HepG2 (cell line): ENCODE measurements at regions not wholly inside any gene's neighbourhood (a gene's known extent, or its start where the extent isn't known, plus 50 kb on each side); places are given as distances from the start of the nearest gene placed in this dataset.

ENCODE experiments used
- ATAC-seq: fragments of 200-7000 bp; cut with Tn5 transposase; 3 replicates; pipeline ENCODE4 v1.9.1; 2020; ENCODE audit warnings: mild to moderate bottlenecking, moderate library complexity
- BruUV-seq: library from RNA; stranded (reverse); fragments of 400-500 nt; replicated peaks from 2 replicates; lab custom pipeline; 2021; lab: Mats Ljungman, UMichigan
- CTCF ChIA-PET: fragments of 300-600 bp; formaldehyde crosslinking; extraction: SDS; loops from one replicate; lab custom pipeline; 2021; ENCODE audit warnings: low total read pairs, inconsistent platforms, low intra/inter-chr PET ratio; lab: Yijun Ruan, JAX
- POLR2A ChIA-PET: fragments of 350-600 bp; sonication (Branson Sonifier 250); formaldehyde crosslinking; loops from one replicate; lab custom pipeline; 2020; ENCODE audit warnings: antibody characterized with exemption, inconsistent platforms; lab: Yijun Ruan, JAX
- DNase-seq: peaks from one replicate; pipeline ENCODE4 v3.0.0-alpha.2; 2015; ENCODE audit warnings: low spot score
- FAIRE-seq: peaks from 3 replicates; lab custom pipeline; 2011; peaks lifted over from hg19 to GRCh38; lab: Jason Lieb, UNC
- H2AFZ ChIP-seq: one replicate; pipeline ENCODE4 v1.6.1; 2011; ENCODE audit warnings: low read length, inconsistent platforms
- H3K27ac ChIP-seq: fragments of 300-600 bp; 3 replicates; pipeline ENCODE4 v1.8.0; 2011; ENCODE audit warnings: mixed run types, mild to moderate bottlenecking, mixed read lengths, low read length, inconsistent platforms; ENCODE audit not compliant: insufficient read depth; ENCODE audit errors: extremely low read length
- H3K27me3 ChIP-seq, 2 experiments: fragments of 200-600 bp in 1 of 2; 2 replicates in 1 of 2; 3 replicates in 1 of 2; pipeline versions ENCODE4 v1.6.0 to v1.8.0; 2011; ENCODE audit warnings: low read length in 2 of 2, mild to moderate bottlenecking in 2 of 2, moderate library complexity in 2 of 2, inconsistent platforms in 1 of 2; ENCODE audit not compliant: insufficient read depth in 2 of 2, control insufficient read depth in 1 of 2
- H3K36me3 ChIP-seq, 2 experiments: fragments of 200-600 bp in 1 of 2; replicated peaks in 1 of 2; 2 replicates in 1 of 2; 3 replicates in 1 of 2; pipeline versions ENCODE4 v1.5.1 to v1.8.0; 2011; ENCODE audit warnings: low read length in 2 of 2, inconsistent platforms in 1 of 2; ENCODE audit not compliant: insufficient read depth in 2 of 2, control insufficient read depth in 1 of 2
- H3K4me1 ChIP-seq: 2 replicates; pipeline ENCODE4 v1.5.1; 2012; ENCODE audit warnings: low read length, inconsistent platforms; ENCODE audit not compliant: insufficient read depth
- H3K4me2 ChIP-seq: 2 replicates; pipeline ENCODE4 v1.6.0; 2011; ENCODE audit warnings: low read depth, low read length, inconsistent platforms
- H3K4me3 ChIP-seq, 3 experiments: fragments of 200-600 bp in 1 of 3; sonication (generic), shearing (Covaris generic) in 1 of 3; replicated peaks in 1 of 3; 2 replicates each; pipeline ENCODE4 v1.5.1; 2011 to 2016; ENCODE audit warnings: low read length in 3 of 3, inconsistent platforms in 2 of 3, low read depth in 2 of 3, mild to moderate bottlenecking in 2 of 3, control low read depth in 1 of 3, mixed read lengths in 1 of 3; ENCODE audit not compliant: insufficient read depth in 1 of 3
- H3K79me2 ChIP-seq: one replicate; pipeline ENCODE4 v1.6.1; 2011; ENCODE audit warnings: low read length, inconsistent platforms; ENCODE audit not compliant: insufficient read depth
- H3K9ac ChIP-seq: 2 replicates; pipeline ENCODE4 v1.6.0; 2011; ENCODE audit warnings: mild to moderate bottlenecking, low read depth, low read length, inconsistent platforms; ENCODE audit not compliant: insufficient read depth
- H3K9me3 ChIP-seq: 2 replicates; pipeline ENCODE4 v1.5.1; 2012; ENCODE audit warnings: mild to moderate bottlenecking, low read length
- H4K20me1 ChIP-seq: 2 replicates; pipeline ENCODE4 v1.6.0; 2011; ENCODE audit warnings: inconsistent platforms, mild to moderate bottlenecking, low read length, moderate library complexity; ENCODE audit not compliant: insufficient read depth
- CBX2 ChIP-seq, 2 experiments: fragments of 200-600 bp in 1 of 2; sonication (generic); formaldehyde crosslinking in 1 of 2; IDR thresholded peaks; 2 replicates each; pipeline versions ENCODE4 v1.7.0 to v1.8.1; 2018 to 2022; ENCODE audit warnings: low read depth in 2 of 2, low read length in 1 of 2, mild to moderate bottlenecking in 1 of 2, missing genetic modification reagents in 1 of 2
- DMTF1 ChIP-seq: sonication (generic); formaldehyde crosslinking; IDR thresholded peaks from 2 replicates; pipeline ENCODE4 v1.4.0; 2020; ENCODE audit warnings: mild to moderate bottlenecking, missing genetic modification reagents
- KDM5A ChIP-seq: fragments of 200-600 bp; sonication (generic); IDR thresholded peaks from 2 replicates; pipeline ENCODE4 v1.7.0; 2018; ENCODE audit warnings: antibody characterized with exemption, mild to moderate bottlenecking, low read length, borderline replicate concordance
- NFKB2 ChIP-seq: sonication (generic); formaldehyde crosslinking; IDR thresholded peaks from 2 replicates; pipeline ENCODE4 v1.4.0; 2020; ENCODE audit warnings: missing genetic modification reagents, borderline replicate concordance
- NONO ChIP-seq, 2 experiments: fragments of 450-650 bp in 1 of 2; sonication (generic) in 1 of 2; formaldehyde crosslinking in 1 of 2; IDR thresholded peaks in 1 of 2; conservative IDR thresholded peaks in 1 of 2; 2 replicates each; pipeline versions ENCODE4 v1.6.1 to v1.8.0; 2017 to 2022; ENCODE audit warnings: mild to moderate bottlenecking in 1 of 2, missing genetic modification reagents in 1 of 2, moderate library complexity in 1 of 2
- TEAD2 ChIP-seq: sonication (generic); formaldehyde crosslinking; IDR thresholded peaks from 2 replicates; pipeline ENCODE4 v1.9.0; 2021; ENCODE audit warnings: missing genetic modification reagents
- ZNF329 ChIP-seq: sonication (generic); formaldehyde crosslinking; IDR thresholded peaks from 2 replicates; pipeline ENCODE4 v1.9.0; 2021; ENCODE audit warnings: low read depth, mild to moderate bottlenecking, missing genetic modification reagents
- ZNF512B ChIP-seq: sonication (generic); formaldehyde crosslinking; IDR thresholded peaks from 2 replicates; pipeline ENCODE4 v1.5.1; 2020; ENCODE audit warnings: missing genetic modification reagents, mild to moderate bottlenecking, borderline replicate concordance
- ZNF546 ChIP-seq: sonication (generic); formaldehyde crosslinking; conservative IDR thresholded peaks from 2 replicates; pipeline ENCODE4 v1.8.1; 2023; ENCODE audit warnings: mild to moderate bottlenecking, missing genetic modification reagents
- ZNF800 ChIP-seq: sonication (generic); formaldehyde crosslinking; IDR thresholded peaks from 2 replicates; pipeline ENCODE4 v1.4.0; 2020; ENCODE audit warnings: missing genetic modification reagents
- ZNF83 ChIP-seq: sonication (generic); formaldehyde crosslinking; IDR thresholded peaks from 2 replicates; pipeline ENCODE4 v1.4.0; 2020; ENCODE audit warnings: missing genetic modification reagents, mild to moderate bottlenecking, borderline replicate concordance
- WGBS: methylation state at CpG from one replicate; pipeline ENCODE4 v1.1.6; 2017; ENCODE audit warnings: low lambda C conversion rate; 5-methylcytosine and 5-hydroxymethylcytosine counted together
- in situ Hi-C: cut with HindIII; loops from 2 replicates; pipeline ENCODE4 v1.10.0; 2017; ENCODE audit warnings: low pct_unique_long_range_greater_than_20kb; ENCODE audit not compliant: extremely low pct_ligation_motif_present
- intact Hi-C: fragments of 100-400 bp; cut with micrococcal nuclease; formaldehyde crosslinking; loops from one replicate; pipeline ENCODE4 v1.10.0; 2022; ENCODE audit not compliant: unreplicated experiment
- TF ChIP-seq, protein P1 (sequence below): sonication (generic); formaldehyde crosslinking; IDR thresholded peaks from 2 replicates; pipeline ENCODE4 v1.5.0; 2020; ENCODE audit warnings: missing genetic modification reagents
- TF ChIP-seq, protein P2 (sequence below): fragments of 450-650 bp; IDR thresholded peaks from 2 replicates; pipeline ENCODE4 v1.6.1; 2016

- no peak for TF ChIP-seq ZNF512B (CRISPR knock-in tag)
- no peak for TF ChIP-seq KDM5A
- TF ChIP-seq, protein P1, sequence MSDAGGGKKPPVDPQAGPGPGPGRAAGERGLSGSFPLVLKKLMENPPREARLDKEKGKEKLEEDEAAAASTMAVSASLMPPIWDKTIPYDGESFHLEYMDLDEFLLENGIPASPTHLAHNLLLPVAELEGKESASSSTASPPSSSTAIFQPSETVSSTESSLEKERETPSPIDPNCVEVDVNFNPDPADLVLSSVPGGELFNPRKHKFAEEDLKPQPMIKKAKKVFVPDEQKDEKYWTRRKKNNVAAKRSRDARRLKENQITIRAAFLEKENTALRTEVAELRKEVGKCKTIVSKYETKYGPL (CRISPR knock-in tag), result no peak
- TF ChIP-seq NFKB2 (CRISPR knock-in tag), result no peak
- TF ChIP-seq CBX2 (IDR thresholded peaks at IDR 0.05; ENCODE audit: low read depth, low read length), result no peak
- TF ChIP-seq CBX2 (CRISPR knock-in tag; IDR thresholded peaks at IDR 0.05; ENCODE audit: low read depth), result no peak
- TF ChIP-seq ZNF83 (CRISPR knock-in tag), result no peak
- no peak for TF ChIP-seq ZNF329 (CRISPR knock-in tag)
- TF ChIP-seq ZNF546 (CRISPR knock-in tag), result no peak
These were observed 362.7 kb upstream of the AZI2 start (continued) for GRCh38 chr3:28711293-28711692.

- FAIRE-seq (no peak), DNase-seq (no peak), ATAC-seq (no peak)
- H4K20me1 ChIP-seq, result no peaks in the 10 kb centered on the region
- peaks cover 11% of the 10 kb centered on the region; the same call in 1 of the 2 replicates for H3K9me3 ChIP-seq
- H3K27ac ChIP-seq, result no peak overlapping the region
- in situ Hi-C loops, result no loop called here
- BruUV-seq, result no TSS peak
- no peaks in the 10 kb centered on the region for H3K36me3 ChIP-seq
- no peak overlapping the region for H3K4me3 ChIP-seq
- intact Hi-C loops, result no loop called here
- ChIA-PET CTCF (no interaction called here), POLR2A (no interaction called here)
- H3K4me1 ChIP-seq, result no peaks in the 10 kb centered on the region
- H3K9ac ChIP-seq, result no peak overlapping the region
- no peak overlapping the region for H3K4me2 ChIP-seq
- H3K79me2 ChIP-seq, result no peaks in the 10 kb centered on the region
- no peaks in the 10 kb centered on the region; a peak in 1 of 5 replicates for H3K27me3 ChIP-seq
- no peak overlapping the region for H2AFZ ChIP-seq
- 14% methylated on average over 4 of the region's 4 CpGs for WGBS
- no peak for TF ChIP-seq NONO (IDR thresholded peaks at IDR 0.05)
- TF ChIP-seq NONO (CRISPR knock-in tag; conservative IDR thresholded peaks at IDR 0.05), result no peak
- TF ChIP-seq ZNF800 (CRISPR knock-in tag), result no peak
- no peak for TF ChIP-seq TEAD2 (CRISPR knock-in tag)
- no peak for TF ChIP-seq DMTF1 (CRISPR knock-in tag)
- TF ChIP-seq, protein P2, sequence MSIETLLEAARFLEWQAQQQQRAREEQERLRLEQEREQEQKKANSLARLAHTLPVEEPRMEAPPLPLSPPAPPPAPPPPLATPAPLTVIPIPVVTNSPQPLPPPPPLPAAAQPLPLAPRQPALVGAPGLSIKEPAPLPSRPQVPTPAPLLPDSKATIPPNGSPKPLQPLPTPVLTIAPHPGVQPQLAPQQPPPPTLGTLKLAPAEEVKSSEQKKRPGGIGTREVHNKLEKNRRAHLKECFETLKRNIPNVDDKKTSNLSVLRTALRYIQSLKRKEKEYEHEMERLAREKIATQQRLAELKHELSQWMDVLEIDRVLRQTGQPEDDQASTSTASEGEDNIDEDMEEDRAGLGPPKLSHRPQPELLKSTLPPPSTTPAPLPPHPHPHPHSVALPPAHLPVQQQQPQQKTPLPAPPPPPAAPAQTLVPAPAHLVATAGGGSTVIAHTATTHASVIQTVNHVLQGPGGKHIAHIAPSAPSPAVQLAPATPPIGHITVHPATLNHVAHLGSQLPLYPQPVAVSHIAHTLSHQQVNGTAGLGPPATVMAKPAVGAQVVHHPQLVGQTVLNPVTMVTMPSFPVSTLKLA, result no peak
These were observed 368.3 kb upstream of the AZI2 start for GRCh38 chr3:28716939-28717338.
